Middle frontal gyrus (tissue), 1 donor: ENCODE measurements at regions not wholly inside any gene's neighbourhood (a gene's known extent, or its start where the extent isn't known, plus 50 kb on each side); places are given as distances from the start of the nearest gene placed in this dataset.

ENCODE experiments used
- DNase-seq: peaks from one replicate; pipeline ENCODE4 v3.0.0-alpha.2; 2015; ENCODE audit warnings: low spot score; ENCODE audit errors: extremely low spot score

- DNase-seq, result no peak
These were observed 132.8 kb upstream of the TCERG1L start for GRCh38 chr10:131444286-131444685.

DNA sequence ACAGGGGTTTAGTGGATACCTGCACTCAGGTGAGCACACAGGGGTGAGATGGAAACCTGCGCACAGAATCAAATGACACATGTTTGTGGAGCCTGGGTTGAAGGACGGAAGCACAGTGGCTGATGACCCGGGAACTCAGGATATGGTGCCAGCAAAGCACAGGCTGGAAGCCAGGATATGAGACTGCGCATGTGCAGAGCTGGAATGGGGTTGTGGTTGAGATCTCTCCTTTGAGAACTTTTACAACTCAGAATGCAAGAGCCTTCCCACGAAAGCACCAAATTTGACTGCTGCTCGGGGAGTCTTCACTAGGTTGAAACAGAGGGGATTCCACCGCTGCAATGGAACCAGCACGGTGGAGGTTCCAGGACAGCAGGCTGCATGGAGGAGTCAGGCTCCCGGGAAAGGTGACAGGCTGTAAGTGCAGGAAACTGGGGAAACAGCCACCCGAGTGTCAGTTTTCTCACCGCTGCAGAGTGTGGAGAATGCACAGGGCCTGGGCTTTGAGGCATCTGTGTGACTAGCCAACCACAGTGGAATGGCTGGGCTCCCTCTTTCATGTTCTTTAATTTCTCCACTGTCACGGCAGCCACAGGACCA lies 133.4 kb upstream of the TCERG1L start:
- DNase-seq, result no peak

DNA sequence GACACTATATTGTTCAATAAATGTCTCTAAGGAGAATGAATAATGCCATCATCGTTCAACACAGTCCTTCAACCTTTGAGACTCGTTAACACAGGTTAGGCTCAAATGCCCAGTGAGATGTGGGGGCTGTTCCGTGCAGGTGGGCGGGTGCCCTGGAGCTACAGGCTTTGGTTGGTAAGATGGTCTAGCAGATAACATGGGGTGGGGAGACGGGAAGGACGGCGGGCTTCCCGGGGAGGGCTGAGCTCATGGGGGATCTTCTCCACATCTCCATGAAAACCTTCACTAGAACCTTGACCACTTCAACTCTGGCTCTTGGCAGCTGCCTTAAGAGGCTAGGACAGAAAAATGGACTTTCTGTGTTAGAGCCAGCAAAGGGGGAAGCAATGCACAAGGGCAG lies 134.1 kb upstream of the TCERG1L start:
- DNase-seq, result no peak

DNA sequence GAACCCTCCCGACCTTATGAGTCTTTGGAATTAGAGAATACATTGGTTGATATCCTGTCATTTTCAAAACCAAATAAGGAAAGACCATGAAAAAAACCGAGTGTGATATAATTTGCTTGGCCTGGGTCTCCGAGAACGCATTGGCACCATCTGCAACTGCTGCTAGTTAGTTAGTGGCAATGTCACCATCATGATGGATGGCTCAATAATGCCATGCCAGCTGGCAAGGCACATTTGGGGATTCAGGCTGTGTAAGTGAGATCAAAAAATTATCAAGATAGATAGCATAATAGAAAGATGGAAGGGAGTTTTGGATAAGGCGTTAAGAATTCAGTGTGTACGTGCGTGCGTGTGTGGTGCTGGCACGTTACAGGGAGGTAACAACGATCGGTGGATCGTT lies 134.7 kb upstream of the TCERG1L start:
- DNase-seq, result no peak

GRCh38 chr10:131448171-131448570 lies 136.7 kb upstream of the TCERG1L start:
- no peak for DNase-seq

GRCh38 chr10:131448883-131449282 lies 137.4 kb upstream of the TCERG1L start:
- DNase-seq, result no peak

- DNase-seq, result no peak
These were observed 138.8 kb upstream of the TCERG1L start for GRCh38 chr10:131450216-131450765.

DNA sequence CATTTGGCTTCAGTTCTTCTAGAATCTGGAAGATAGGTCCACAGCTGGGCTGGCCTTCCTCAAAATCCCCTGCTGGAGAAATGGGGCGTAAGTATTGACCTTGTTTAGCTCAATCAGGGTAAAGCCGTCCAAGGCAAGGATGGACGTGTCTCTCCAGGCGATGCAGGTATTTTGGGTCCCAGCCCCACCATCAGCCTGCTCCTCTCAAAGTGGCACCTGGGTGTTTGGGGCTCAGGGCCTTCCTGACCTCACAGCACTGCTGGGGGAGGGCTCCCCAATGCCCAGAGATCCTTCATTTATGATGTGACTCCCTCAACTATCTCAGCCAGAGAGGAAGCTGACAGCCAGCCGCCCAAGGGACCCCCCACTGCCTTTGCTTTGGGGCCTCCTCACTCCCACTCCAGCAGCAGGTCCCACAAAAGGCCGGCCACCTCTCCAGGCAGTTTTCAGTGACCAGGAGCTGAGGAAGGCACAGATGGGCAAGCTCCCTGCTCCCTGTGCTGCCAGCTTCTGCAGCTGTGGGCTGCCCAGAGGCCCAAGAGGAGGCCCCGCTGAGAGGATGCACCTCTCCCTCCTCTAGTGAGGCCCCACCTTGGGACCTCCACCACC lies 140.0 kb upstream of the TCERG1L start:
- DNase-seq, result no peak

- DNase-seq, result no peak
These were observed 141.6 kb upstream of the TCERG1L start for GRCh38 chr10:131452926-131453720.

DNA sequence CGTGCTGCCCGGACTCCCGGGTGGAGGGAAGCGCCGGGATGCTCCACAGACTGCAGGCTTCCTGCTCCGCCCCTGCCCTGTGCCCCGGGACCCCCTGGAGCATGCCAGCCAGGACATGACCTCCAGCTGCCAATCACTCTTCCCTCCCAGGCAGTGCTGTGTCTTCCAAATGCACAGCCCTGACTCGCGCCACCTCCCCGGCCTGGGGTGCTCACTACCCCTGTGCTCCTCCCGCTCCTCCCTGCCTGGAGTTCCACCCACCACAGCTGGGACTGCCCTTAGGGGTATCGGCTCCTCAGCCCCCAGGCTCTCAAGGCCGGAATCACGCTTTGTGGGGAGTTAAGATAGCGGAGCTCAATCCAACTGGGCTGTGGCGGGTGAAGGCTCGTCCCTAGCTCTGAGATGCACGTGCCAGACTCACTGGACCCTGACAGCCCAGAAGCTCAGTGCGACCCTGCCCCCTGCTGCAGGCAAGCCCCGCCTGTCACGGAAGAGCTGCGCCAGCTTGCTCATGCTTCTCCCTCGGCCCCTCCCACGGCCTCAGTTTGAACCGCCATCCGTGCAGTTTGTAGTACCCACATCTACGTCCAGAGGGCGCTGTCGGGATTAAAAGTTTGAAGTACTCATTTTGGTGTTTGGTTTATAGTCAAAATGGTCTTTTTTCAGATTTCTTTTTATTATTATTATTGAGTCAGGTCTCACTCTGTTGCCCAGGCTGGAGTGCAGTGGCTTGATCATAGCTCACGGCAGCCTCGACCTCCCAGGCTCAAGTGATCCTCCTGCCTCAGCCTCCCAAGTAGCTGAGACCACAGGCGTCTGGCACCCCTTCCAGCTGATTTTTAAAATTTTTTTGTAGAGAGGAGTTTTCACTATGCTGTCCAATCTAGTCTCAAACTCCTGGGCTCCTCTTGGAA lies 142.5 kb upstream of the TCERG1L start:
- peak; percentile 43 for DNase-seq

- no peak for DNase-seq
These were observed 144.9 kb upstream of the TCERG1L start for GRCh38 chr10:131456411-131456810.

DNA sequence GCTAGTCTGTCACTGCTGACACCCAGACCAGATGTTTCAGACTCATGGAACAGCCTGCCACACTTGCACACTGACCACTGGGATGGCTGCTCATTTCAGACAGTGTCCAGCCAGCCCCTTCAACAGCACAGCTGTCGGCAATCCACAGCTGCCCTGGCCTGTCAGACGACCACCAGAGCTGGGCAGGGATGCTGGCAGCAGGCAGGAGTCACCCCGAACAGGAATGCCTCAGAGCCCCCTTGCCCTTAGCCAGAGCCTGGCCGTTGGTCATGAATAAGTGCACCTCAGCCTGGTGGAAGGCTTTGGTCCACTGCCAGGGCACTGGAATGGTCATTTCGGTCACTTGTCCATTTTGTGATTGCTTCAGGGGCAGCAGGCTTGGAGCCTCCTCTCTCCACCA lies 149.6 kb upstream of the TCERG1L start:
- no peak for DNase-seq

- no peak for DNase-seq
These were observed 153.3 kb upstream of the TCERG1L start for GRCh38 chr10:131464789-131465188.

DNA sequence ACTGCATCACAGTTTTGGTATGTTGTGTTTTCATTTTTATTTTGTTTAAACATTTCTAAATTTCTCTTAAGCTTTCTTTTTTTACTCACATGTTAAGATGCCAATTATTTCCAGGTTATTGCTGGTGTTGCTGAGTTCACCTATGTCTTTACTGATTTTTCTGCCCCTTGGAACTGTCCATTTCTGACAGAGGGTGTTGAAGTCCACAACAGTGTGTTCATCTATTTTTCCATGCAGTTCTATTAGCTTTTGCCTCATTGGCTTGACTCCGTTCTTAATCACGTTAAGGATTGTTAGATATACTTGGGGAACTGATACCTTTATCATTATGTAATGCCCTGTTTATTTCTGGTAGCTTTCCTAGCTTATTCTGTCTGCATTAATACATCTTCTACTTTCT lies 158.0 kb upstream of the TCERG1L start:
- no peak for DNase-seq

- no peak for DNase-seq
These were observed 162.1 kb upstream of the TCERG1L start for GRCh38 chr10:131473645-131474044.

- no peak for DNase-seq
These were observed 162.9 kb upstream of the TCERG1L start for GRCh38 chr10:131474416-131474815.

DNA sequence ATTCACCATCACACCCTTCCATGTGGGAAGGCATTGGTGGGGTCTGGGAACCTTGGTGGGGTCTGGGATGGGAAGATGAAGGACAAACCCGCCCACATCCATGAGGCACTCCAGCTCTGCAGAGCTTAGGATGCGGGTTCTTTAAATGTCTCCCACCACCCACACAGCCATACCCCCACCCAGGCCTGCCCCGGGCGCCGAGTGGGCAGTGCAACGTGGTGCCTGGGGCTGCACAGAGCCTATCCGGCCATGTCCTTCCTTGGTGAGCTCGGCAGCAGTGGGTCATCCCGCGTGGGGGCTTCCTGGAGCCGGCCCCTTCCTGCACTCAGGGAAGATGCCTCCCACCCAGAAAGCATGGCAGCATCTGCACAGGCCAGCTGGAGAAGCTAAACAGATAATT lies 163.5 kb upstream of the TCERG1L start:
- DNase-seq, result no peak

DNA sequence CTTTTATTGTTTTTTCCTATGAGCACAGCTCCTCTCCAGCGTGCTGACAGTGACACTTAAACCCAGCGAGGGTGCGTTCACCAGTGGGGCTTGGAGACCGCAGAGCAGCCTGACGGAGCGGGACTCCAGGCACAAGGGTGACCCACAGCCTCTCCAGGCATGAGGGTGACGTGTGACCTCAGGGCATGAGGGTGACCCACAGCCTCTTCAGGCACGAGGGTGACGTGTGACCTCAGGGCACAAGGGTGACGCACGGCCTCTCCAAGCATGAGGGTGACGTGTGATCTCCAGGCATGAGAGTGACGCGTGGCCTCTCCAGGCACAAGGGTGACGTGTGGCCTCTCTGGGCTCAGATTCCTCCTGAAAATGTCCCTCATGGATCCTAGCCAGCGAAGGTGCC lies 164.3 kb upstream of the TCERG1L start:
- DNase-seq, result no peak

- no peak for DNase-seq
These were observed 166.1 kb upstream of the TCERG1L start for GRCh38 chr10:131477457-131478121.

- no peak for DNase-seq
These were observed 167.0 kb upstream of the TCERG1L start for GRCh38 chr10:131478377-131478989.
